ENCODE measurements at regions not wholly inside any gene's neighbourhood (a gene's known extent, or its start where the extent isn't known, plus 50 kb on each side); places are given as distances from the start of the nearest gene placed in this dataset.

- TF ChIP-seq CTCF (IDR thresholded peaks at IDR 0.05) = no peak
- no peak for TF ChIP-seq ZFX (IDR thresholded peaks at IDR 0.05; ENCODE audit: borderline replicate concordance)
These were observed 342.0 kb upstream of the CAMK1G start for GRCh38 chr1:209241487-209241886.
